Activated CD4-positive, alpha-beta T cell treated with anti-CD3 and anti-CD28 coated beads, Interleukin-2, Interleukin-6, amounts not matched to agents 100 ng/mL and 50 ng/mL, durations not matched to agents 16 hours and 8 hours (primary cell): ENCODE measurements at regions not wholly inside any gene's neighbourhood (a gene's known extent, or its start where the extent isn't known, plus 50 kb on each side); places are given as distances from the start of the nearest gene placed in this dataset.
"Not testable (repeated sequence)": the region's sequence is repeated elsewhere in the genome, so short reads cannot be mapped to it uniquely, and the experiment has no call there.

Source experiments
- DNase-seq: peaks from one replicate; pipeline ENCODE4 v3.0.0-alpha.2; 2020

DNA sequence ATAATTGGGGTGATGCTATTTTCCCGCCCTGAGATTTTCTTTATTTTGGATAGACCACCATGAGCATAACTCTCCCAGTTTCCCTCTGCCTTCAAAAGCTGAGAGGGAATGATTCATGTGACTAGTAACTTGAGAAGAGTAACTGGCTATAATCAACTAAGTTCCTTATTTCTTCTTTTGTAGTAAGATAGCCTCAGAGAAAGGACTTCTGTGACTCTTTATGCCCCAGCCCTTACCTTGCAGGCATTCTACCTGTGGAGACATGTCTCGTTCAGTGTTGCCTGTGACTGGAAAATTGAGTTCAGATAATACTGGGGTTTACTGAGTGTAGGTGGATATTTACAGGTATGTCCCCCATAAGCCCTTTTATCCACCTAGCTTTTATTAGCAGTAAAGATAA, 715.4 kb upstream of the HS3ST1 start:
- DNase-seq, result no peak

DNA sequence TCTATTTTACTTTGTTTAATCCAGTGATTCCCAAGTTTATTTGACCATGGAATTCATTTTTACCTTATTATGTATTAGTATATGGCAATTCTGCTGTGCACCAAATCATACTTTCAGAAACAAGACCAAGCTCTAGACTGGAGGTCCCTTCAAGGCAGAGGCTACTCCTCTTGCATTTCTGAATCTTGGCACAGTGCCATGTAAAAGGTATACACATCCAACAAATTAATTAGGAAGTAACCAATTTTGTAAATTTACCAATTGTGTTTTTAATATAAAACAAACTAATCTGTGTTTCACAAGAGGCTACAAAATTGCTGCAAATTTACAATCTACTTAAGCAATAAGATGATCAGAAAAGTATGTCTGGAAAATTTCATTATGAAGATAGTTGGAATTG, 712.2 kb upstream of the HS3ST1 start:
- no peak for DNase-seq

DNA sequence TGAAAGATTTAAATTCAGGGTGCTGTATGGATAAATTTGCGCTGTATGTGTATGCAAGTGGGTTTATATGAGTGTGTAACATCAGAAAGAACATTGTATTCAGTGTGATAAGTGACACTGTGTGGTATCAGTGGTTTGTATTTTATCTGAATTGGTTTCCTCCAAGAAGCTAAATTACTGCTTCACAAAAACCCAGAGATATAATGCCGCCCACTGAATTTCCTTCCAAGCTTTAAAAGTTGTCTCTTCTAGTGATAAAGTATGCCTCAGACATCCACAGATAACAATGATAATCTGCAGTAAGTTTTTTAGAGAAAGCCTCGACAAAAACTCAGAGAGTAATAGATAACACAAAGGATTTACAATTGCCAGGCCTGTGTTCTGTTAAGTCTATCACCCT, 710.6 kb upstream of the HS3ST1 start:
- no peak for DNase-seq

- DNase-seq, result no peak
These were observed 709.8 kb upstream of the HS3ST1 start for GRCh38 chr4:12138488-12138887.

- DNase-seq, result no peak
These were observed 708.9 kb upstream of the HS3ST1 start for GRCh38 chr4:12137575-12137974.

- DNase-seq, result no peak
These were observed 697.8 kb upstream of the HS3ST1 start for GRCh38 chr4:12126474-12126873.

GRCh38 chr4:12124138-12124537, 695.4 kb upstream of the HS3ST1 start:
- DNase-seq, result no peak

GRCh38 chr4:12123707-12124106, 695.0 kb upstream of the HS3ST1 start:
- no peak for DNase-seq

DNA sequence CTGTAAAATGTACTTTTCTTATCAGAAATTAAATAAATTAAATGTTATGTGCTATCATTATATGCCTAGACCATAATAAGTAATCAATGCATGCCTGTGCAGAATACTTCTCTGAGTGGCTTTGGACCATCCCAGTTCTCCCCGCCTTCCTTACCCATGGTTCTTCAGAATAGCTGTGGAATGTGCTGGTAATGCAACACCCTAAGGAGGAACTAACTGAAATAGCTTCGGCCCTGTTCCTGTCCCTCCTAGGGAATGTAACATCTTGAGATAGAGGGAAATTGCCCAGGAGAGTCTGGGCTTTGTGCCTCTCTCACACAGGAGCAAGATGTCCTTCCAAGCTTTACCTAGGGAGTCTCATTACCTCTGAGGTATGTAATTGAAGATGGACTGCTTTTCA, 693.6 kb upstream of the HS3ST1 start:
- DNase-seq, result no peak

DNA sequence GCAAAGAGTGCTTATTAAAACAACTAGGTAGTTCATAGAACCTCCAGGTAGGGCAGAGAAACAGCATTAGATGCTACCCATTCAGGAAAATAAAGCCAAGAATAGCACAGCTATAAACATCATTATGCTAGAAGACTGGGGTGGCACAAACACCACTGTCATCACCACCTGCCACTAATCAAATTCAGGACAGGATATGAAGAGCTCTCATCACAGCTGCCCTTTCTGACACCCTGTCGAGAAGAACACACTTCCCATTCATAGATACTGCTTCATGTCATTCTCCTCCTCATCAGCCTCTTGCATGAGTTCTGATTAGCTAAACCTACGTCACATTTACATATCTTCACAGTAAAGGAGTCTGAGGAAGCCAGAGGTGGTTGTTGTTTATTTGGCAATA, 692.3 kb upstream of the HS3ST1 start:
- DNase-seq, result no peak

GRCh38 chr4:12118651-12119213, 690.0 kb upstream of the HS3ST1 start:
- peak; percentile 8 for DNase-seq

DNA sequence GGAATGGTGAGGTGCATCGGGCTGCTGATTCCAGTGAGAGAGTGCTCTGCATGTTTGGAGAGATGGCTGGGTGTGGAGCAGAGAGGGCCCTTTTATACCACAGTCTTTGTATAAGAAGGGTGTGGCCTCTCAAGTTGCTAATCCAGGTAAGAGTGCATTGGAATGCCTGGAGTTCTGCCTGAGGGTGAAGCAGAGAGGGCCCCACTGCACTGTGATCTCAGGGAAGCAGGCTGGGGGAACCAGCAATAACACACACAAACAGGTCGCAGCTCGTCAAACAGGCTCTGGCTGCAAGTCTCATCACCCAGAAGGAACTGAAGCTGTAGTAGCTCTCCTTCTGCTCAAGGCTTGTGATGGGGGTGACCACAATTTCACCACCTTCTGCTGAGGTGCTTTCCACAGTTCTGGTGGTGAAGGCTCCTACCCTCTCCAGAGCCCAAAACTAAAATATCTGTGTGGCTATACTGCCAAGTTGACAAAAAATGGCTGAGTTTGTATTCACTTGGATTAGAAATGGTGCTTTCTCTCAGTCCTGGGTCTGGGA, 687.4 kb upstream of the HS3ST1 start:
- DNase-seq, result no peak

DNA sequence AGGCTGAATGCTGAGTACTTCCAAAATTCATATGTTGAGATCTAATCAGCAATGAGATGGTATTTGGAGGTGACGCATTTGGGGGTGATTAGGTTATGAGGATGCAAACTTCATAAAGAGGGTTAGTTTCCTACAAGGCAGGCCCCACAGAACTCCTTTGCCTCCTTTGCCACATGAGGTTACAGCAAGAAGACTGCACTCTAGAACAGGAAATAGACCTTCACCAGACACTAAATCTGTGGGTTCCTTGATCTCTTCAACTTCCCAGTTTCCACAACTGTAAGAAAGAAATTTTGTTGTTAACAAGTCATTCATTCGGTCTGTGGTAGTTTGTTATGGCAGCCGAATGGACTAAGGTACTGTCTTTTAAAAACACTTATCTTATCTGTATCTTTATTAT, 681.9 kb upstream of the HS3ST1 start:
- no peak for DNase-seq

GRCh38 chr4:12109056-12109455, 680.4 kb upstream of the HS3ST1 start:
- DNase-seq, result not testable (repeated sequence)

DNA sequence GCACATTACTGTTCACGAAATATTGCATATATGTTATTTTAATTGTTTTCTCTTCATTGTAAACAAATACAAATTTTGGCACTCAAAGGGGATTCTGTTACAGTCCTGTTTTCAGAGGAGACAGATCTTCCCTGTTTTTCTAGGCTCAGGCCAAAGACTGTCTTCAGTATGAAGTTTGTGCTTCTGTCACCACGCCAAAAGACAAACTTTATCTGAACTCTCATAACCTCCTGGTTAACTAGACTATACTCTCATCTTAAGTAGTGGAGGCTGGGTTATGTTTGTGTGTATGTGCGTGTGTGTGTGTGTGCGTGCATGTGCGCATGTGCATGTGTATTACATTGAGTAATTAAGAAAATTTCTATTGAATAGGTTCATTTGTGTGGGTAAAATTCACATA, 676.8 kb upstream of the HS3ST1 start:
- DNase-seq, result no peak

DNA sequence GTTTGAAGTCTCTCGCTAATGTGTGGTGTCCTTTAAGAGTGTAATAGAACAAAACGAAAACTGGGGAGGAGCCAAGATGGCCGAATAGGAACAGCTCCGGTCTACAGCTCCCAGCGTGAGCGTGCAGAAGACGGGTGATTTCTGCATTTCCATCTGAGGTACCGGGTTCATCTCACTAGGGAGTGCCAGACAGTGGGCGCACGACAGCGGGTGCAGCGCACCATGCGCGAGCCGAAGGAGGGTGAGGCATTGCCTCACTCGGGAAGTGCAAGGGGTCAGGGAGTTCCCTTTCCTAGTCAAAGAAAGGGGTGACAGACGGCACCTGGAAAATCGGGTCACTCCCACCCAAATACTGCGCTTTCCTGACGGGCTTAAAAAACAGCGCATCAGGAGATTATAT, 661.2 kb upstream of the HS3ST1 start:
- DNase-seq, result not testable (repeated sequence)

DNA sequence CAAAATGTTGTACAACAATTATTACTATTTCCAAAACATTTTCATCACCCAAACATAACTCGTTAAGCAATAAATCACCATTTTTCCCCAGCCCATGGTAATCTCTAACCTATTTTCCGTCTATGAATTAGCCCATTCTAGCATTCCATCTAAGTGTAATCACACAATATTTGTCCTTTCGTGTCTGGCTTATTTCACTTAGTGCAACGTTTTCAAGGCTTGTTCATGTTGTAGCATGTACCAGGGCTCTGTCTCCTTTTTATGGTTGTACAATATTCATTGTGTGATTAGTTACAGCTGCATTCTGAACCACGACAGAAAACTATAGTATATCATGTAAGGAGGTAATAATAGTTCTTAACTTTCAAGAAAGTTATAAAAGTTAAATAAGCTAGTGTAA, 656.0 kb upstream of the HS3ST1 start:
- DNase-seq, result no peak

GRCh38 chr4:12071316-12071715, 642.6 kb upstream of the HS3ST1 start:
- no peak for DNase-seq

DNA sequence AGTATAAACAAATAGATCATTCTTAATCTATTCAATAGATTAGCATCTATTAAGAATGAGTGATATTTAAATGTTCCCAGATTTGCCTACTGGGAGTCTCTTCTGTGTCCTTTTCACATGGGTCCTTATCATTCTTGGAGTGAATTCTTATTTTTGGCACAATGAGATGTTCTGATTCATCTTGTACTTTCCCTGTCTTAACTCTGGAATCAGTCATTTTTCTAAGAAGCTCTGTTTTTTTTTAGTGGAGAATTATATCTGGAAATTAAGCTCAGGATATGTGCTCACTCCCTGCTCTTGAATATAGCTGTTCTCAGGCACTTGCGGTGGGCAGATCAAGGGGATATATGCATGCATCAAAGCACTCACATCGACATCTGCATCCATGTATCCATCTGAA, 625.3 kb upstream of the HS3ST1 start:
- no peak for DNase-seq

- no peak for DNase-seq
These were observed 624.9 kb upstream of the HS3ST1 start for GRCh38 chr4:12053556-12053955.

GRCh38 chr4:12050357-12050756, 621.7 kb upstream of the HS3ST1 start:
- DNase-seq, result no peak

DNA sequence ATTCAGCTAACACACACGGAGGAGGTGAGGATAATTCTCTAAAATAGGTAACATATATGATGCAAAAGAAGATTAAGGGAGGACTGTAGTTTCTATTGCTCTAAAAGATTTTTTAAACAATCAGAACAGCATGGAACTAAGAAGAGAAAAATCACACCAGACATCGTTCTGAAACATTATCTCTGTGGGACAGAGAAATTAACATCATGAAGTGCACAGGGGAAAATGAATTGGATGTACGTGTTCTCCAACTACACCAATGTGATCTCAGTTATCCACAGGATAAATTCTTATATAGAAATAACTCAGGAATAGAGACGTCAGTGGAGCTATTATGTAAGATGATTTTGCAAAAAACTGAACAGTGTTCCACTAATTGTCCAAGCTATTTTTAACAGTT, 614.1 kb upstream of the HS3ST1 start:
- DNase-seq, result no peak

DNA sequence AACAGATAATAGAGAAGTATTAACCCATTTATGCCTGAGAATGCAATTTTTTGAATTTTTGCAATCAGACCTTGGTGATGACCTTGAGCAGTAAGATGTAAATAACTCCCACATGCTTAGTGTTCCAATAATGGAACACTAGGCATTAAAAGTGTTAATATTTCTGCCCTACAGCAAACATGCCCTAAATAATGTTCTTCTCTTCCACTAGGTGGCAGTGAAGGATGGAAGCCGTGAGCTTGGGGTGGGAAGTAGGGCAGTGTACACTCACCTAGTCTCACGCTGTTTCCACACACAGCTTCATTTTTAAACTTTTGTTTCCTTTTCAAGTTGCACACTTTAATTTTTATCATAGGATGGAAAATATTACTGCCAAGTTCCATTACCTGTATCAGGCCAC, 613.1 kb upstream of the HS3ST1 start:
- peak; percentile 1 for DNase-seq

GRCh38 chr4:12036450-12036849, 607.8 kb upstream of the HS3ST1 start:
- no peak for DNase-seq

GRCh38 chr4:12028258-12028657, 599.6 kb upstream of the HS3ST1 start:
- no peak for DNase-seq

- DNase-seq, result no peak
These were observed 593.7 kb upstream of the HS3ST1 start for GRCh38 chr4:12022409-12022808.
